ENCODE measurements at regions not wholly inside any gene's neighbourhood (a gene's known extent, or its start where the extent isn't known, plus 50 kb on each side); places are given as distances from the start of the nearest gene placed in this dataset.

DNA sequence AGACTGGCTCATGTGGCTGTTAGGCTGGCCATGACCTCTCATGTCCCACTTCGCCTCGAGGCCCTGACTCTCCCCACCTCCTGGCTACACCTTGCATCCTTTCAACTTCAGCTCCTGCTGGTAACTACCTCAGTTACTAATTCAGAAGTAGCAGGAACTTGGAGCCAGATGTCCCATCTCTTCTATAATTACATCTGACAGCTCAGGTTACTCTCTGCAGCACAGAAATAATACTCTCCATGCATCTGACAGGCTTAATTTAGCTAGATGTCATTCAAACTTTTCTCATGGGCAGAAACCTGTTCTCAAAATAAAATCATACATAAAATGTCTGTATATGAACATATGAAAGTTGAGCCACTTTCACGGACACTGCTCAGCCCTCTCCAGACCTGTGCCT, 92.2 kb upstream of the IL33 start:
- TF ChIP-seq, protein P1, sequence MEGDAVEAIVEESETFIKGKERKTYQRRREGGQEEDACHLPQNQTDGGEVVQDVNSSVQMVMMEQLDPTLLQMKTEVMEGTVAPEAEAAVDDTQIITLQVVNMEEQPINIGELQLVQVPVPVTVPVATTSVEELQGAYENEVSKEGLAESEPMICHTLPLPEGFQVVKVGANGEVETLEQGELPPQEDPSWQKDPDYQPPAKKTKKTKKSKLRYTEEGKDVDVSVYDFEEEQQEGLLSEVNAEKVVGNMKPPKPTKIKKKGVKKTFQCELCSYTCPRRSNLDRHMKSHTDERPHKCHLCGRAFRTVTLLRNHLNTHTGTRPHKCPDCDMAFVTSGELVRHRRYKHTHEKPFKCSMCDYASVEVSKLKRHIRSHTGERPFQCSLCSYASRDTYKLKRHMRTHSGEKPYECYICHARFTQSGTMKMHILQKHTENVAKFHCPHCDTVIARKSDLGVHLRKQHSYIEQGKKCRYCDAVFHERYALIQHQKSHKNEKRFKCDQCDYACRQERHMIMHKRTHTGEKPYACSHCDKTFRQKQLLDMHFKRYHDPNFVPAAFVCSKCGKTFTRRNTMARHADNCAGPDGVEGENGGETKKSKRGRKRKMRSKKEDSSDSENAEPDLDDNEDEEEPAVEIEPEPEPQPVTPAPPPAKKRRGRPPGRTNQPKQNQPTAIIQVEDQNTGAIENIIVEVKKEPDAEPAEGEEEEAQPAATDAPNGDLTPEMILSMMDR (IDR thresholded peaks at IDR 0.05; ENCODE audit: low read depth, low read length): no peak

GRCh38 chr9:6121707-6122106, 93.9 kb upstream of the IL33 start:
- TF ChIP-seq, protein P1 (IDR thresholded peaks at IDR 0.05; ENCODE audit: low read depth, low read length): no peak
- no peak for DNase-seq (ENCODE audit: extremely low read depth, low read depth)

More for the DNA sequence above, 92.2 kb upstream of the IL33 start:
- DNase-seq (ENCODE audit: extremely low read depth, low read depth): no peak

DNA sequence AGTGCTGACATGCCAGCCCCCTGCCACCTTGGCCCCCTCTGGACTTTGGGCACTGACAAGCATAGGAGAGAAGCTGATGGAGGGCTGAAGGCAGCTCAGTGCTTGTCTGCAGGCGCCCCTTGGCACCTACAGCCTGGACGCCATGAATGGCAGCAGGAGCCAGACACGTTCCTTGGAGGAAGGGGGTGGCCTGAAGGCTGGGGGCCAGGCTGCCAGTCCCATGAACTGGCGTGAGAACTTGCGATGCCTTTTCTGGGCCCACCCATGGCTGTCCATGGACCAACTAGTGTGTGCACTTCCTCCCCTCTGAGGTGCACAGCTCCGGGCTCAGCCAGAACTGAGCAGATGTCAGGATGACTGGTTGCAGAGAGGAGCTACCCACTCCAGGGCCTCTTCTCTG, 99.0 kb upstream of the RANBP6 start:
- TF ChIP-seq, protein P1 (IDR thresholded peaks at IDR 0.05; ENCODE audit: low read depth, low read length): no peak
- no peak for DNase-seq (ENCODE audit: extremely low read depth, low read depth)

DNA sequence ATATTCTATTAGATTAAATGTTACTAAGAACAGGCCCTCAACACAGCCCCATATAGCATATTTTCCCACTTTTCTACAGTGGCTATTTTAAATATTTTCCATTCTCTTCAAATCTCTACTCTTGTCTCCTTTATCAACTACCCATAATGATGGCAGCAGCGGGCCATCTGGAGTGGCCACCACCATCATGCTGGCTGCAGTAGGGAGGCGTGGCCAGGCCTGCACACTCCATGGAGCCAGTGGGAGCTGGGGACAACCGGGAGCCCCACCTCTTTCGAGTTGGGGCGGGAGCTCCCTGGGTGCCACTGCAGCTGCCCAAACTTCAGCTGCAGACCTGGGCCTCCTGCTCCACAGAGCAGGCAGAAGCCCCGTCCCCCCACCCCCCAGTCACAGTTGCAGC, 98.4 kb upstream of the RANBP6 start:
- DNase-seq (ENCODE audit: extremely low read depth, low read depth): no peak

GRCh38 chr9:6113312-6113711, 97.9 kb upstream of the RANBP6 start:
- DNase-seq (ENCODE audit: extremely low read depth, low read depth): no peak
- TF ChIP-seq, protein P1 (IDR thresholded peaks at IDR 0.05; ENCODE audit: low read depth, low read length): no peak

More for the DNA sequence above, 98.4 kb upstream of the RANBP6 start:
- TF ChIP-seq, protein P1 (IDR thresholded peaks at IDR 0.05; ENCODE audit: low read depth, low read length): no peak

- TF ChIP-seq, protein P1 (IDR thresholded peaks at IDR 0.05; ENCODE audit: low read depth, low read length): no peak
- no peak for DNase-seq (ENCODE audit: extremely low read depth, low read depth)
Measured at GRCh38 chr9:6109986-6110385, 94.6 kb upstream of the RANBP6 start.

- DNase-seq (ENCODE audit: extremely low read depth, low read depth): no peak
- TF ChIP-seq, protein P1 (IDR thresholded peaks at IDR 0.05; ENCODE audit: low read depth, low read length): no peak
Measured at GRCh38 chr9:6109571-6109970, 94.1 kb upstream of the RANBP6 start.
